Panc1 (cell line): ENCODE measurements at regions not wholly inside any gene's neighbourhood (a gene's known extent, or its start where the extent isn't known, plus 50 kb on each side); places are given as distances from the start of the nearest gene placed in this dataset.

Experiments used
- CTCF ChIP-seq: fragments of 450-650 bp; IDR thresholded peaks from 2 replicates; pipeline ENCODE4 v1.5.1; 2017; ENCODE audit warnings: mild to moderate bottlenecking
- POLR2AphosphoS5 ChIP-seq: IDR thresholded peaks from 2 replicates; pipeline ENCODE4 v1.6.1; 2012; ENCODE audit warnings: mild to moderate bottlenecking, low read depth, low read length, moderate library complexity

GRCh38 chr7:106392590-106392989 is 107.8 kb upstream of the NAMPT start:
- TF ChIP-seq CTCF, result no peak
- TF ChIP-seq POLR2AphosphoS5, result no peak
